ENCODE measurements at regions not wholly inside any gene's neighbourhood (a gene's known extent, or its start where the extent isn't known, plus 50 kb on each side); places are given as distances from the start of the nearest gene placed in this dataset.
"Not testable (repeated sequence)": the region's sequence is repeated elsewhere in the genome, so short reads cannot be mapped to it uniquely, and the experiment has no call there.

GRCh38 chr17:22356603-22357002 is 664.3 kb downstream of the KCNJ18 start:
- TF ChIP-seq CTCF (IDR thresholded peaks at IDR 0.05); POLR2AphosphoS5 (IDR thresholded peaks at IDR 0.05; ENCODE audit: low read depth, low read length); TCF7L2 (IDR thresholded peaks at IDR 0.05; ENCODE audit: low read depth, low read length); REST (IDR thresholded peaks at IDR 0.05; ENCODE audit: insufficient read depth in 1 of 2, low read depth in 2 of 2, low read length in 1 of 2); SIN3A (IDR thresholded peaks at IDR 0.05; ENCODE audit: borderline replicate concordance, insufficient read depth, low read depth, low read length): not testable (repeated sequence)

All from Panc1 (cell line).